NT2/D1 (cell line): ENCODE measurements at regions not wholly inside any gene's neighbourhood (a gene's known extent, or its start where the extent isn't known, plus 50 kb on each side); places are given as distances from the start of the nearest gene placed in this dataset.

ENCODE experiments used
- SUZ12 ChIP-seq: IDR thresholded peaks from 2 replicates; pipeline ENCODE4 v1.6.1; 2011; ENCODE audit not compliant: insufficient read length, insufficient read depth; ENCODE audit errors: extremely low read depth
- YY1 ChIP-seq: IDR thresholded peaks from 2 replicates; pipeline ENCODE4 v1.6.1; 2011; ENCODE audit not compliant: insufficient read length, insufficient read depth
- ZNF274 ChIP-seq: IDR thresholded peaks from 2 replicates; pipeline ENCODE4 v1.6.1; 2011; ENCODE audit warnings: mild to moderate bottlenecking, low read depth, low read length

DNA sequence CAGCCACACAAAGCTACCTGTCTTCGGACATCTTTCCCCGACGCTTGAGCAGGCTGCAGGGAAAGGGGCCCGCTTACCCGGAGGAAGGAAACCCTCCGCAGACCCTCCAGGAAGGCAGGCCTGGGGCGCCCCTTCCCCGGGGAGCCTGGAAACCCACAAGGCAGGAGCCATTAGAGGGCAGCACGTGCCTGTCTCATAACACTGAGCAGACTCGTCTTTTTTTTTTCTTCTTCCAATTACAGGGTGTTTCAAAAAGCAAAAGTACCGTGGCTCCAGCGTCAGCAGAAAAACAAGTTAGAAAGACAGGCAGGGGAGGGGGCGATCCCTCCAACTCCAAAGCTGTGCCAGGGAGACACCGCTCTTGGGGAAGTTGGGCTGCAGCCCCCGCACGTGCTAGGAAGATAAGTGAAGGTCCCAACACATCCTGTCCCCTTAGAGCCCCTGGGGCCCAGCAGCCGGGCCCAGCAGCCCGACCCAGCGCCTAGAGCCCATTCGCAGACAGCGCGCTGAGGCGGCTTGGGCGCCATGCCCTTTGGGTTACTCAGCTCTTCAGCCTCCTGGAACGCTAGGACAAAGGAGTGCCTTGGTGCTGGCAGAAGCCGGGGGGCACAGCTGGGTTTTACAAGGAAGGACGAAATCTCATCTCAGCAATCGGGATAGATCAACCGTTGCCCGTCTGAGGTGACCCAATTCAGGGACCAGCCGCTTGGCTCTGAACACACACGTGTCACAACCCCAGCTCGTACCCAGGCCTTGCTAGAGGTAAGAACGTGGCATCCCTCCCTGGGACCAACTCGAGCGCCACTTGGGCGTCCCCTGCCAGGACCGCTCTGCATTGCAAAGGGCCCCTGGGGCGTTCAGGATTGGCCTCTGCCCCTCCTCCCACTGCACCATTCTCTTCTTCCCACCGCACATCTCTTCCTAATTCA is 136.3 kb downstream of the LY86 start:
- TF ChIP-seq YY1 (no peak), SUZ12 (no peak), ZNF274 (no peak)
